DMS 273 (cell line): ENCODE measurements at regions not wholly inside any gene's neighbourhood (a gene's known extent, or its start where the extent isn't known, plus 50 kb on each side); places are given as distances from the start of the nearest gene placed in this dataset.
"Not testable (repeated sequence)": the region's sequence is repeated elsewhere in the genome, so short reads cannot be mapped to it uniquely, and the experiment has no call there.

ENCODE experiments used
- DNase-seq: peaks from one replicate; lab custom pipeline; 2025; ENCODE audit not compliant: unreplicated experiment; lab: John Stamatoyannopoulos, UW

- no peak for DNase-seq
Observed at GRCh38 chr1:5734996-5735395, 257.2 kb downstream of the NPHP4 start.

- DNase-seq, result no peak
Observed at GRCh38 chr1:5734414-5734813, 257.8 kb downstream of the NPHP4 start.

DNA sequence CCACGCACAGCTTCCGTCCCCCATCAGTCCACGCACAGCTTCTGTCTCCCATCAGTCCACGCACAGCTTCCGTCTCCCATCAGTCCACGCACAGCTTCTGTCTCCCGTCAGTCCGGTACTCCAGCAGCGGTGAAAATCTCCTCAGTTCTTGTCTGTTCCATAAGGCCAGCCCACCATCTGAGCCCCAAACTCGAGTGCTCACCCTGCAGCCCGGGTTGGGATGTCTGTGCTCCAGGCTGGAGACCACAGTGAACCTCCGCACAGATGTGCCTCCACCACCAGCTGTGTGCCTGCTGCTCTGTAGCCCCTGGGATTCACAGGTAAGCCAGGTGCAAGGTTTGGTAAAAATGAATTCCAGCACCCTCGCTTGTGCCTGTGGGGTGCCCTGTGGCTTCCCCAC, 258.6 kb downstream of the NPHP4 start:
- DNase-seq, result no peak

DNA sequence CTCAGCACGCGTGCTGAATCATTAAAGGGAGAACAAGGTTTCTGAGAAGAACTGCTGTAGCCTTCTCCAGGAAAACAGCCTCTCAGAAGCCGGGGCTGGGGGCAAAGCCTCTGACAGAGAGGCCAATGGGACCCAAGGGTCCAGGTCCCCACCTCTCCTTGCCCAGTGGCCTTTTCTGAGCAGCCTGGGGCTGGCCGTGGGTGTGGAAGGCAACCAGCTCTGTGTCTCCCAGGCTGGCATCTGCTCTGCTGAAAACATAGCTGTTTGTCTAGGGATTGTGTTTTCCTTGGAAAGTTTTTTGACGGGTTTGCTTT, 261.2 kb downstream of the NPHP4 start:
- no peak for DNase-seq

DNA sequence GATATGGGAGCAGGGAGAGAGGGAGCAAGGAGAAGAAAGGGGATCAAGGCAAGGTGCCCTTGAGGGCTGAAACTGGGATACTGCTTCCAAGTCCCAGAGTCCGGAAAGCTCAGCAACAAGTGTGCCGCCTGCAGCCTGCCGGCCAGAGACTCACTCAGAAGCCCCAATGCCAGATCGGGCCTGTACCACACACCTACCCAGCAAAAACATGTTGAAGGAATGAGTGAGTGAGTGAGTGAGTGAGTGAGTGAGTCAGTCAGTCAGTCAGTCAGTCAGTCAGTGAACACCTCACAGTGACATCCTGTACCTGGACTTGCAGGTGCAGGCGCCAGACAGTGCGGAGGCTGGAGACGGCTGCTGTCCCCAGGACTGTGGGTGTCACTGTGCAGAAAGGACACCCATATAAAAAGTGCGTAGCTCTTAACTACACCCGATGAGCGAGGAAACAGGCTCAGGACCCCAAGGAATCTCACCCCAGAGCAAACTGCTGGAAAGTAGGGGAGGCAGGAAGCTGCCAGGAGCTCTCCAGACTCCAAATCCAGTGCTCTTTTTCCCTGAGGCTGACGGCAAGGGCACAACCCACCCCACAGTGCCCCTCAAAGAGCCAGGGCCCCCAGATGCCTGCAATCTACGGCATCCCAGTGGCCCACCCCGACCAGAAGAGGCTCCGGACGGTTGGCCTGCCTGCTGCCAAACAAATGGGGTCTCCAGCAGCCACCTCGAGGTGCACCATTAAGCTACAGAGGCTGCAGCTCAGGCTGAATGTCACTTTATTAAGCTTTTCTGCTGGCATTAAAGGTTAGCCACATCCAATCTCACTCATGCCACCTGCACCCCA, 261.7 kb downstream of the NPHP4 start:
- DNase-seq, result no peak

DNA sequence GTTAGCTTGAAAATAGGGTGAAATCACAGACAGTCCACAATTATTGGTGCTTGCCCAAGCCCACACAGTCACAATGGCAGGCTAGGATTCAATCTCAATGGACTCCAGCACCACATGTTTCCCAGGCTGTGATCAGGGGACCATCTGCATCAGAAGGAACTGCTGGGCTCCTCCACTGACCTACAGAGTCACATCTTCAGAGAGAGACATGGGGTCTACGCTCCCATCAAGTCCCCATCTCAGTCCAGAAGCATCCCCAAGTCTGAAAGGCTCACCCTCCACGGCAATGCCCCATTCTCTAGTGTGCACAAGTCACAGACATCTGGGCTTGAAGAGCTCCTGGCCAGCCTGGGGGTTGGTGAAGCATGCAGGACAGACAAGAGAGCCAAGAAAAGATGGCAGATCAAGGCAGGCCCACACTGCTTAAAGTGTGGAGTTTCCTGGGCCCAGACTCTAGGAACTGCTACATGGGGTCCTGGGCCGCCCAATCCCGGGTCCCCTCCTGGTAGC, 262.5 kb downstream of the NPHP4 start:
- DNase-seq, result no peak

GRCh38 chr1:5728663-5729355, 263.4 kb downstream of the NPHP4 start:
- DNase-seq, result no peak

DNA sequence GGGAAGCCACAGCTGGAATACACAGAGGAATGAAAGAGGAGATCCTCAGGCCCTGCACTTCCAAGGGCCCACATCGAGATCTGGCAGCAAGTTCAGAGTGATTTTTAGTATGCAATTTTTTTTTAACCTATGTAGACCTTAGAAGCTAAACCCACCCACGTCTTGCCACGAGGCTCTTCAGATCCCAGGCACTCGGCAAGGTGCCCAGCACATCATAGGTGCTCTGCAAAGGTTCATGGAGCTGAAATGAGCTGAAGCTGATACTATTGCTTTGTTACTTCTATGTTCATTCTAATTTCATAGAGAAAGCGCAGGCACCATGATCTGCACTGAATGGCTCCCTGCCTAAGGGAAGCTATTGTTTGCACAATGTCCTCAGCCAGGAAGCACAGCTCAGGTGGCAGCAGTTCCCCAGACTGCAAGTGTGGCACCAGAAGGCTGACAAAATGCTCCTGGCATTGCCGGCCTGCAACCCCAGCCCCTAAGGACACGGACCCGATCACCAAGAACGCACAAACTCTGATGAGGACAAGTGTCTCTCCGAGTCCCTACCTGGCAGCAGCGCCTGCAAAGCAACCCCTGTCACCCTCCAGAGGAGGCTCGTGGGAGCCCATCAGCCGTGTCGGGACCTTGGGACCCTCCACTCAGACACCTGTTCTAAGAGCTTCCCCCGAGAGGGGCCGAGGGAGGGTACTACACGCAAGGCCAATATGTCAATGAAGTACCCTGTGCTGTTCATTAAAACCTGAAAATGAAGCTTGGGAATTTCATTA, 264.2 kb downstream of the NPHP4 start:
- no peak for DNase-seq

DNA sequence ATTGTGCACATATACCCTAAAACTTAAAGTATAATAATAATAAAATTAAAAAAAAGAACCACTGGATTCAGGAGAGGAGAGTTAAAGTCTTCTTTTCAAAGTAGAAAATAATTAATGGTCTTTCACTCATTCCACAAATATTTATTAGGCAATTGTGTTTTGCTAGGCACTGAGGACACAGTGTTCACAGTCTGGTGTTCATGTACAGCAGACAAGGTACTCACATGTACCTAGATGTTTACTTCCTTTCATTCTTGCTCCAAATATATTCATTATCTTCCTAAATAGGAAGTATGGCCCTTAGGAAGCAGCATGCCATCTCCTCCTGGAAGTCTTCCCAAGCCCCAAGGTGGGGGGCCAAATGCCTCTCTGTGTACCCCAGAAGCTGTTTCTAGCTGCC, 265.0 kb downstream of the NPHP4 start:
- no peak for DNase-seq

DNA sequence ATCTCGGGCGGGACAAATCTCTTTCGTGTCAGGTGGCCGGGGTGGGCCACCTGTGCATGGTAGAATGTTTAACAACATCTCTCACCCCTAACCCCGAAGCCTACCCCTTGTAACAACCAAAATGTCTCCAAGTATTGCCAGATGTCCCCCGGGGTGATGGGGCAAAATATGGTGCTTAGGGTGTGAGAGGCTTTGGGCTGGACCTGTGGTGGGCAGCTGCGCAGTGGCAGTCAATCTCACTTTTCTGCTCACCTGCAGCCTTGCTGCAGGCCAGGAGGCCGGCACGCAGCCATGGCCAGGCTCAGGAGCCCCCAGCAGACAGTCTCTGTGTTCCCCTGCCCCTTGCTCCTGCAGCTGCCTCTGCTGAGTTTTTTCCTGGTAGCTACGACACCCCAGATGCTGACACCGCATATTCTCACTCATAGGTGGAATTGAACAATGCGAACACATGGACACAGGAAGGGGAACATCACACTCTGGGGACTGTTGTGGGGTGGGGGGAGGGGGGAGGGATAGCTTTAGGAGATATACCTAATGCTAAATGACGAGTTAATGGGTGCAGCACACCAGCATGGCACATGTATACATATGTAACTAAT, 265.5 kb downstream of the NPHP4 start:
- DNase-seq, result not testable (repeated sequence)

- DNase-seq, result no peak
Observed at GRCh38 chr1:5725855-5726585, 266.2 kb downstream of the NPHP4 start.

DNA sequence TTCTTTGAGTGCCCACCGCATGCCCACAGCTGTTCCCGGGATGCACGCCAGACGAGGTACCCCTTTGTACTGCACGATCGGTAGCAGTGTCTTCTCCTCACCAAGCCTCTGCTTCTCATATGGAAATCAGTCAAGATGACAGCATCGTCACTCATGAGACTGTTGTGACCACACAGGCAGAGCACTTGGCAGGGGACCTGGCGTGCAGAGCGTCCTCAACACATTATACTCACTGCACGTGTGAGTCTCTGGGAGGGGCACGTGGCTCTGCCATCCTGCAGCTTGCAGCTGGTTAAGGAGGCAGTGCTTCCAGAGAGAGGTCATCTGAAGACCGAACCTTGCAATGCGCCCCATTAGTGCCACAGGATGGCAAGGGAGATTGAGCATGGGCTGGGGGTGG, 266.8 kb downstream of the NPHP4 start:
- DNase-seq, result no peak

DNA sequence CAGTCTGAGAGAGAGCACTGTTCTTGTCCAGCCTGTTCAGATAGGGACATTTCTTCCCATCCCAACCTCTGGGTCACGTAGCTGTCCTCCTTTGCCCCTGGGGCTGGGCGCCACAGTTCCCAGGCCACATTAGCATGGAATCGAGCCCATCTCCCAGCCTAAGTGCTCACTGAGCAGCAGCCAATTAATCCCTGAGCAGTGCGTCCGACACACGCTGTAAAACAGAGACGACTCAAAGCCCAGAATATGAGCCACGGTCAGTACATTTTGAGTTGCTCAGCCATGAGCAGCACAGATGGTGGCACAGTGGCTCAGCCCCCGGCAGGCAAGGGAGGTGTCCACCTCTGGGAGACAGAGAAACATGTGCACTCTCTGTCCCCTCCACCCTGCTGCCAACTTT, 267.4 kb downstream of the NPHP4 start:
- DNase-seq, result no peak

GRCh38 chr1:5722635-5723164, 269.5 kb downstream of the NPHP4 start:
- DNase-seq, result no peak

GRCh38 chr1:5721634-5722215, 270.5 kb downstream of the NPHP4 start:
- no peak for DNase-seq

DNA sequence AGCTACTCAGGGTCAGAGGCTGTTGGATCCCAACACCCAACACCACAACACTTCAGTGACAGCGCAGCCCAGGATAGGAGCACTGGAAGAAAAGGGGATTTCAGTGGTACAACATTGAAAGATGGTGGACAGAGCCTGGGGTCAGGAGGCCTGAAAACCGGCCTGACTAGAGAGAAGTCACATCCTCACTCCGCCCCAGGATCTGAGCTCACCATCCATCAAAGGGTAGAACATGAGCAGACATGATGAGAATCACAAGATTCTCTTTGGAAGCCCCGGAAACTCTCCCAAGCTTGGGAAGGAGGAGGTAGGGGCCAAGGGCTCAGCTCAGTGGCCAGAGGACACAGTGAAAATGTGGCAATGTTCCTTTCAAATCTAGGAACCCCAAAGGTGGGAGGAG, 271.3 kb downstream of the NPHP4 start:
- DNase-seq, result no peak

DNA sequence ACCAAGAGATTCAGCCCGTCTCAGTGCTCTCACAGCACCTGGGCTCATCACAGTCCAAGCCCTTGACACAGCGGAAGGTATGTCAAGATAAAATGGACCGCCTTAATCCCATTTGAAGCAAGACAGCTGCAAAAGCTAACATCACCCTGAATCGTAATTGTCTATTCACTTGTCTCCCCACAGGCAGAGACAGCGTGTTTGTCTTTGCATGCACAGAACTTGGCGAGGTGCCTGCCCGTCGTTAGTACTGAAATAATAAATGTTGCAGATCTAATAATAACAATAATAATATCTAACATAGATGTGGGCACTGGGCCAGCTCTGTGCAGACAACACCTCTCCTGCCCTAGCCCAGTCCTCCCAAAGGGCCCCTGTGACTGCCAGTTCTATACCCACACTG, 271.7 kb downstream of the NPHP4 start:
- no peak for DNase-seq

GRCh38 chr1:5720045-5720444, 272.2 kb downstream of the NPHP4 start:
- no peak for DNase-seq

DNA sequence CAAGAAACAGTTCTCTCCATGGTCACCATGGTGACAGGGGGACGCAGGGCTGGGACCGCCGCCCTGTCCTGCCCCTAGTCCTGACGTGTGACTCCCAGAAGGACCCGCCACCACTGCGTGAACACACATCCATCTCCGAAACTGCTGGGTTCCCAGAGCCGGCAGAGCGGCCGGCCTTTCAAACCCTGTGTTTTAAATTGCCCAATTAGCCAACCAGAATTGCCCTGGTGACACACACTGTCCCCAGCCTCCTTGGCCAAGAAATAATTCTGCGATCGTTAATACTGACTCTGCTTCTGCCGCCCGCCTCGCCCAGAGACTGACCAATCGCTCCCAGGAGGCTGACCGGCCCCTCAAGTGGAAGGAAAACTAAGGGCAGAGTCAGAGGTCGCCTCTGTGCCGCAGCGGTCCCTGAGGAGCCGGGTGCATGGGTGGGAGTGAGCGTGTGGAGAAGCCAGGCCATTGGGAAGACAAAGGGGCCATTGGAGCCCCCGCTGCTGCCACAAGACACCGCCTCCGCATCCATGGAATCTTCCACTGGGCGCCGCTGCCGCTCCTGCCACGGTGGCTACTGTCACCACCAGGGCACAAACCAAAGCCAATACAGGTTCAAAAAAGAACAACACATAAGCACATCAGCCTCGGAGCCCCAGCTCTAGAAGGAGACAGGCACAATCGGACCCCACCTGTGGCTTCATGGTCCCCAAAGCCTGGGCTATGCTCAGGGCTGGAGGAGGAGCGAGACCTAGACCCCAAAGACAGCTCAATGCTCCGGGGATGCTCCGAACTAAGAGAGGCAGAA, 273.2 kb downstream of the NPHP4 start:
- DNase-seq, result no peak
